ENCODE measurements at regions not wholly inside any gene's neighbourhood (a gene's known extent, or its start where the extent isn't known, plus 50 kb on each side); places are given as distances from the start of the nearest gene placed in this dataset.

DNA sequence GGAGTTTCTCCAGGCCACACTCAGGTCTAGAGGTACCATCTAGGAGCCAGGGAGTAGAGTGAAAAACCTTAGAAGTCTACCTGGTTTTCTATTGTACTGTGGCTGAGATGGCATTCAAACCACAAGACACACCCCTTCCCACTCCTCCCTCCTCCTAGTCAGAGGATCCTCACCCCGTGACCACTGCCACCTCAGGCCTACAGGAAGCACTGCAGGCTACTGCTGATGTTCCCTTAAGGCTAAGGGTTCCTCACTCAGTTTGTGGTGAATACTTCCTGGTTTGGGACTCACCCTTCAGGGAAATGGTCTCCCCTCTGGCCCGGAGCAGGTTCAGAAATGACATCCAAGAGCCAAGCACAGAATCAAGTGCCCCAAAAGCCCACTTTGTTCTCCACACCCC, 1293.9 kb downstream of the JRKL start:
- Histone ChIP-seq H3K4me1 (ENCODE audit: insufficient read depth, low read length) (no peaks in the 10 kb centered on the region), H3K4ac (ENCODE audit: low read depth, low read length) (no peak overlapping the region), H3T11ph (ENCODE audit: low read length) (no peak overlapping the region), H3K23ac (ENCODE audit: insufficient read length, low read depth, low read length) (no peak overlapping the region), H2BK20ac (ENCODE audit: low read depth, low read length, poor library complexity, severe bottlenecking) (no peak overlapping the region), H3K9ac (ENCODE audit: extremely low read depth, insufficient read length, low read length) (no peak overlapping the region), H2BK120ac (ENCODE audit: low read depth, low read length, poor library complexity, severe bottlenecking) (no peak overlapping the region), H4K20me1 (ENCODE audit: control insufficient read depth, insufficient read depth, insufficient read length) (no peaks in the 10 kb centered on the region), H2BK5ac (ENCODE audit: insufficient read length, low read length) (no peak overlapping the region), H3K9me3 (ENCODE audit: control insufficient read depth, low read depth, low read length) (no peaks in the 10 kb centered on the region), H3K79me1 (ENCODE audit: insufficient read depth, low read depth, low read length, poor library complexity, severe bottlenecking) (no peaks in the 10 kb centered on the region), H2AFZ (ENCODE audit: low read length) (peak overlapping the region; percentile 43), H4K91ac (ENCODE audit: insufficient read length, low read depth, low read length) (no peak overlapping the region), H3K4me2 (ENCODE audit: insufficient read depth, insufficient read length, low read length) (no peak overlapping the region), H3K56ac (ENCODE audit: insufficient read length, low read depth, low read length) (no peak overlapping the region), H4K5ac (ENCODE audit: insufficient read length, low read depth, low read length) (no peak overlapping the region), H2BK15ac (ENCODE audit: low read depth, low read length) (no peak overlapping the region), H4K8ac (replicated peaks; ENCODE audit: insufficient read length, low read depth, low read length) (no peak overlapping the region), H3K27ac (ENCODE audit: insufficient read length, low read depth, low read length) (no peak overlapping the region), H3K18ac (ENCODE audit: insufficient read length, low read depth, low read length) (no peak overlapping the region), H3K79me2 (ENCODE audit: insufficient read depth, low read length) (no peaks in the 10 kb centered on the region), H2AK5ac (ENCODE audit: insufficient read length, low read length) (no peak overlapping the region), H3K14ac (ENCODE audit: insufficient read depth, low read length) (no peak overlapping the region), H3K27me3 (ENCODE audit: insufficient read depth, low read length) (no peaks in the 10 kb centered on the region), H2BK12ac (ENCODE audit: insufficient read length, low read depth, low read length) (no peak overlapping the region), H3K23me2 (ENCODE audit: insufficient read length, low read depth, low read length, poor library complexity, severe bottlenecking) (no peaks in the 10 kb centered on the region)
- Mint-ChIP-seq H3K9me3 (peaks cover 0 to 2% of the 10 kb centered on the region in 2 experiments; a peak in 1 of 5 replicates), H3K27ac (no peak overlapping the region; a peak in 1 of 7 replicates), H3K27me3 (ENCODE audit: low read depth) (no peaks in the 10 kb centered on the region), H3K36me3 (ENCODE audit: insufficient read depth in 1 of 3, low read depth in 3 of 3) (no peaks in the 10 kb centered on the region; a peak in 1 of 7 replicates), H3K4me3 (no peak overlapping the region), H3K4me1 (peaks cover 14 to 17% of the 10 kb centered on the region in 2 experiments)
- peak; percentile 80 for DNase-seq
- TF ChIP-seq, protein P1, sequence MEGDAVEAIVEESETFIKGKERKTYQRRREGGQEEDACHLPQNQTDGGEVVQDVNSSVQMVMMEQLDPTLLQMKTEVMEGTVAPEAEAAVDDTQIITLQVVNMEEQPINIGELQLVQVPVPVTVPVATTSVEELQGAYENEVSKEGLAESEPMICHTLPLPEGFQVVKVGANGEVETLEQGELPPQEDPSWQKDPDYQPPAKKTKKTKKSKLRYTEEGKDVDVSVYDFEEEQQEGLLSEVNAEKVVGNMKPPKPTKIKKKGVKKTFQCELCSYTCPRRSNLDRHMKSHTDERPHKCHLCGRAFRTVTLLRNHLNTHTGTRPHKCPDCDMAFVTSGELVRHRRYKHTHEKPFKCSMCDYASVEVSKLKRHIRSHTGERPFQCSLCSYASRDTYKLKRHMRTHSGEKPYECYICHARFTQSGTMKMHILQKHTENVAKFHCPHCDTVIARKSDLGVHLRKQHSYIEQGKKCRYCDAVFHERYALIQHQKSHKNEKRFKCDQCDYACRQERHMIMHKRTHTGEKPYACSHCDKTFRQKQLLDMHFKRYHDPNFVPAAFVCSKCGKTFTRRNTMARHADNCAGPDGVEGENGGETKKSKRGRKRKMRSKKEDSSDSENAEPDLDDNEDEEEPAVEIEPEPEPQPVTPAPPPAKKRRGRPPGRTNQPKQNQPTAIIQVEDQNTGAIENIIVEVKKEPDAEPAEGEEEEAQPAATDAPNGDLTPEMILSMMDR (conservative IDR thresholded peaks at IDR 0.05) = peak; percentile 55
- WGBS (ENCODE audit: extremely low coverage, insufficient read length, low lambda C conversion rate) = no CpG with 5 or more reads among the region's 2 CpGs
